Tibial nerve (tissue), 4 donors: ENCODE measurements at regions not wholly inside any gene's neighbourhood (a gene's known extent, or its start where the extent isn't known, plus 50 kb on each side); places are given as distances from the start of the nearest gene placed in this dataset.

Experiments used
- DNase-seq, 2 donors: peaks; one replicate each; pipeline ENCODE4 v3.0.0-alpha.2; 2019; ENCODE audit warnings: low spot score in 2 of 2
- H3K27ac ChIP-seq, 4 donors: fragments of 200-600 bp; sonication (generic) in 3 of 4; one replicate each; pipeline ENCODE4 v1.5.1; 2017 to 2019; ENCODE audit warnings: mild to moderate bottlenecking in 1 of 4
- H3K27me3 ChIP-seq, 2 donors: fragments of 200-600 bp; sonication (generic) in 1 of 2; one replicate each; pipeline versions ENCODE4 v1.5.1 to v1.6.0; 2017 to 2019
- H3K36me3 ChIP-seq, 3 donors: fragments of 200-600 bp; sonication (generic); one replicate each; pipeline ENCODE4 v1.5.1; 2018 to 2019
- H3K4me1 ChIP-seq, 4 donors: fragments of 200-600 bp; sonication (generic) in 3 of 4; one replicate each; pipeline ENCODE4 v1.5.1; 2017 to 2019
- H3K4me3 ChIP-seq, 4 donors: fragments of 200-600 bp; sonication (generic) in 3 of 4; one replicate each; pipeline ENCODE4 v1.5.1; 2017 to 2019; ENCODE audit warnings: mild to moderate bottlenecking in 1 of 4, moderate library complexity in 1 of 4
- H3K9me3 ChIP-seq, 4 donors: fragments of 200-600 bp; sonication (generic) in 3 of 4; one replicate each; pipeline ENCODE4 v1.5.1; 2017 to 2019
- CTCF ChIP-seq, 5 experiments: fragments of 200-600 bp in 3 of 5; fragments of 450-650 bp in 2 of 5; sonication (generic) in 3 of 5; IDR thresholded peaks; one replicate each; pipeline ENCODE4 v1.5.1; 2016 to 2019; ENCODE audit warnings: antibody characterized with exemption in 5 of 5, mild to moderate bottlenecking in 3 of 5, moderate library complexity in 2 of 5
- EP300 ChIP-seq, 2 donors: sonication (generic); formaldehyde crosslinking; IDR thresholded peaks; one replicate each; pipeline ENCODE4 v1.6.1; 2017; ENCODE audit warnings: antibody characterized with exemption in 2 of 2, mild to moderate bottlenecking in 1 of 2
- POLR2A ChIP-seq, 2 donors: fragments of 450-650 bp; IDR thresholded peaks; one replicate each; pipeline ENCODE4 v1.6.1; 2017; ENCODE audit warnings: antibody characterized with exemption in 2 of 2, mild to moderate bottlenecking in 2 of 2, moderate library complexity in 2 of 2
- WGBS, 2 donors: methylation state at CpG; one replicate each; pipeline ENCODE4 v1.1.5; 2018; 5-methylcytosine and 5-hydroxymethylcytosine counted together

- Histone ChIP-seq H3K4me1 (no peaks in the 10 kb centered on the region), H3K27ac (no peak overlapping the region), H3K4me3 (no peak overlapping the region), H3K36me3 (no peaks in the 10 kb centered on the region), H3K9me3 (peaks cover 0 to 6% (median 0%) of the 10 kb centered on the region in 4 donors), H3K27me3 (no peaks in the 10 kb centered on the region)
- TF ChIP-seq CTCF (IDR thresholded peaks at IDR 0.05) (no peak), EP300 (IDR thresholded peaks at IDR 0.05) (no peak), POLR2A (IDR thresholded peaks at IDR 0.05) (no peak)
- no peak for DNase-seq
These were observed 233.8 kb downstream of the GABRG2 start for GRCh38 chr5:162301356-162301755.

- Histone ChIP-seq H3K9me3 (peaks cover 0 to 6% (median 0%) of the 10 kb centered on the region in 4 donors), H3K4me1 (peaks cover 0 to 3% (median 0%) of the 10 kb centered on the region in 4 donors), H3K36me3 (no peaks in the 10 kb centered on the region), H3K27me3 (no peaks in the 10 kb centered on the region), H3K27ac (no peak overlapping the region), H3K4me3 (no peak overlapping the region)
- no peak for DNase-seq
- TF ChIP-seq CTCF (IDR thresholded peaks at IDR 0.05) (no peak), EP300 (IDR thresholded peaks at IDR 0.05) (no peak), POLR2A (IDR thresholded peaks at IDR 0.05) (no peak)
- WGBS, 2 donors: 9 to 12% methylated on average over 3 of the region's 3 CpGs
These were observed 255.9 kb downstream of the GABRG2 start for GRCh38 chr5:162323466-162323865.

GRCh38 chr5:162324328-162324727, 256.8 kb downstream of the GABRG2 start:
- no peak for TF ChIP-seq POLR2A (IDR thresholded peaks at IDR 0.05)
- no peak for TF ChIP-seq CTCF (IDR thresholded peaks at IDR 0.05)
- no peak for TF ChIP-seq EP300 (IDR thresholded peaks at IDR 0.05)
- no peak overlapping the region for H3K27ac ChIP-seq
- 70 to 77% methylated on average over 3 of the region's 3 CpGs for WGBS, 2 donors
- no peaks in the 10 kb centered on the region for H3K36me3 ChIP-seq
- no peak for DNase-seq
- peaks cover 0 to 1% (median 0%) of the 10 kb centered on the region in 4 donors for H3K9me3 ChIP-seq
- peaks cover 0 to 3% (median 0%) of the 10 kb centered on the region in 4 donors for H3K4me1 ChIP-seq
- no peak overlapping the region for H3K4me3 ChIP-seq
- H3K27me3 ChIP-seq: no peaks in the 10 kb centered on the region

- WGBS, 2 donors: 32 to 39% methylated on average over 3 of the region's 3 CpGs
- no peak overlapping the region for H3K4me3 ChIP-seq
- H3K4me1 ChIP-seq: peaks cover 0 to 3% (median 0%) of the 10 kb centered on the region in 4 donors
- no peak overlapping the region for H3K27ac ChIP-seq
- DNase-seq: no peak
- no peaks in the 10 kb centered on the region for H3K27me3 ChIP-seq
- peaks cover 0 to 3% (median 0%) of the 10 kb centered on the region in 4 donors for H3K9me3 ChIP-seq
- H3K36me3 ChIP-seq: no peaks in the 10 kb centered on the region
- TF ChIP-seq POLR2A (IDR thresholded peaks at IDR 0.05): no peak
- TF ChIP-seq EP300 (IDR thresholded peaks at IDR 0.05): peak in 1 of 2 donors; percentile 22
- TF ChIP-seq CTCF (IDR thresholded peaks at IDR 0.05): no peak
These were observed 257.7 kb downstream of the GABRG2 start for GRCh38 chr5:162325143-162325727.

- 85 to 86% methylated on average over 4 of the region's 4 CpGs for WGBS, 2 donors
- Histone ChIP-seq H3K27me3 (no peaks in the 10 kb centered on the region), H3K4me1 (no peaks in the 10 kb centered on the region), H3K4me3 (no peak overlapping the region), H3K27ac (no peak overlapping the region), H3K36me3 (no peaks in the 10 kb centered on the region), H3K9me3 (peaks cover 0 to 2% (median 0%) of the 10 kb centered on the region in 4 donors)
- DNase-seq: no peak
- TF ChIP-seq CTCF (IDR thresholded peaks at IDR 0.05) (no peak), POLR2A (IDR thresholded peaks at IDR 0.05) (no peak), EP300 (IDR thresholded peaks at IDR 0.05) (no peak)
These were observed 267.4 kb downstream of the GABRG2 start for GRCh38 chr5:162334944-162335343.
